ENCODE measurements at regions not wholly inside any gene's neighbourhood (a gene's known extent, or its start where the extent isn't known, plus 50 kb on each side); places are given as distances from the start of the nearest gene placed in this dataset.

GRCh38 chrX:131782646-131783045 lies 238.8 kb downstream of the OR13H1 start:
- Histone ChIP-seq H3K4me1 (ENCODE audit: insufficient read depth, low read length) (peaks cover 9% of the 10 kb centered on the region), H3K36me3 (ENCODE audit: insufficient read depth, low read length) (no peaks in the 10 kb centered on the region), H3K4me2 (ENCODE audit: insufficient read depth, low read length) (no peak overlapping the region), H3K79me2 (ENCODE audit: insufficient read depth, low read length) (no peaks in the 10 kb centered on the region), H3K27me3 (ENCODE audit: insufficient read depth, low read length) (no peaks in the 10 kb centered on the region), H3K4me3 (ENCODE audit: insufficient read depth, low read length) (no peak overlapping the region), H3K9me3 (ENCODE audit: low read depth, low read length) (no peaks in the 10 kb centered on the region), H2AFZ (ENCODE audit: low read length) (no peak overlapping the region), H3K27ac (ENCODE audit: low read depth, low read length) (no peak overlapping the region), H4K20me1 (ENCODE audit: insufficient read depth, low read length) (no peaks in the 10 kb centered on the region)
- TF ChIP-seq CTCF (IDR thresholded peaks at IDR 0.05; ENCODE audit: extremely low read depth, low read depth, low read length), result no peak
- DNase-seq (ENCODE audit: insufficient read length, low spot score, missing footprints), result no peak

GRCh38 chrX:131783555-131784308 lies 239.4 kb upstream of the STK26 start:
- H3K9me3 ChIP-seq (ENCODE audit: low read depth, low read length), result no peaks in the 10 kb centered on the region
- H4K20me1 ChIP-seq (ENCODE audit: insufficient read depth, low read length), result no peaks in the 10 kb centered on the region
- H3K27ac ChIP-seq (ENCODE audit: low read depth, low read length), result no peak overlapping the region
- no peaks in the 10 kb centered on the region for H3K36me3 ChIP-seq (ENCODE audit: insufficient read depth, low read length)
- H3K79me2 ChIP-seq (ENCODE audit: insufficient read depth, low read length), result no peaks in the 10 kb centered on the region
- H3K4me3 ChIP-seq (ENCODE audit: insufficient read depth, low read length), result peak overlapping the region; percentile 56
- H3K4me1 ChIP-seq (ENCODE audit: insufficient read depth, low read length), result peaks cover 4% of the 10 kb centered on the region
- peak; percentile 54 for TF ChIP-seq CTCF (IDR thresholded peaks at IDR 0.05; ENCODE audit: extremely low read depth, low read depth, low read length)
- no peak overlapping the region for H2AFZ ChIP-seq (ENCODE audit: low read length)
- peaks cover 3% of the 10 kb centered on the region for H3K27me3 ChIP-seq (ENCODE audit: insufficient read depth, low read length)
- H3K4me2 ChIP-seq (ENCODE audit: insufficient read depth, low read length), result peak overlapping the region; percentile 56
- peak; percentile 80 for DNase-seq (ENCODE audit: insufficient read length, low spot score, missing footprints)

DNA sequence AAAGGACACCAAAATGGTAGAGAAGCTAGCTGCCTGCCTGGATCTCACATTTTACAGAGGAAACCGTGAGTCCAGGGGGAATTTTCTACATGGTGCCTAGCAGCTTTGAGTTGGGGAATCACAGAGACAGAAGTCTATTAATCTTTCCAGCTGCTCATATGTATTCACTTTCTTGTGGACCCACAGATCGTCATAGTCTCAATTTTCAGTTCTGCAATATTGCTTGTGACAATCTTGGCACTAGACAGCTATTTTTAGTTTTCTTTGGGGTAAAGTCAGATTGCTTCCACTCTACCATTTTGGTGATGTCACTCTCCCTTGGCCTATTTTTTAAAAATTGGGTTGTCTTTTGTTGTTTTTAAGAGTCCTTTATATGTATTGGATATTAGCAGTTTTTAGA lies 233.4 kb upstream of the STK26 start:
- Histone ChIP-seq H3K36me3 (ENCODE audit: insufficient read depth, low read length) (no peaks in the 10 kb centered on the region), H3K79me2 (ENCODE audit: insufficient read depth, low read length) (no peaks in the 10 kb centered on the region), H4K20me1 (ENCODE audit: insufficient read depth, low read length) (no peaks in the 10 kb centered on the region), H2AFZ (ENCODE audit: low read length) (no peak overlapping the region), H3K9me3 (ENCODE audit: low read depth, low read length) (no peaks in the 10 kb centered on the region), H3K4me1 (ENCODE audit: insufficient read depth, low read length) (no peaks in the 10 kb centered on the region), H3K4me2 (ENCODE audit: insufficient read depth, low read length) (no peak overlapping the region), H3K27me3 (ENCODE audit: insufficient read depth, low read length) (peaks cover 4% of the 10 kb centered on the region), H3K4me3 (ENCODE audit: insufficient read depth, low read length) (no peak overlapping the region), H3K27ac (ENCODE audit: low read depth, low read length) (no peak overlapping the region)
- TF ChIP-seq CTCF (IDR thresholded peaks at IDR 0.05; ENCODE audit: extremely low read depth, low read depth, low read length), result no peak
- no peak for DNase-seq (ENCODE audit: insufficient read length, low spot score, missing footprints)

GRCh38 chrX:131791608-131792355 lies 231.3 kb upstream of the STK26 start:
- Histone ChIP-seq H3K36me3 (ENCODE audit: insufficient read depth, low read length) (no peaks in the 10 kb centered on the region), H3K4me3 (ENCODE audit: insufficient read depth, low read length) (peak overlapping the region; percentile 67), H4K20me1 (ENCODE audit: insufficient read depth, low read length) (no peaks in the 10 kb centered on the region), H3K27me3 (ENCODE audit: insufficient read depth, low read length) (peaks cover 11% of the 10 kb centered on the region), H3K4me1 (ENCODE audit: insufficient read depth, low read length) (no peaks in the 10 kb centered on the region), H3K79me2 (ENCODE audit: insufficient read depth, low read length) (no peaks in the 10 kb centered on the region), H2AFZ (ENCODE audit: low read length) (no peak overlapping the region), H3K4me2 (ENCODE audit: insufficient read depth, low read length) (peak overlapping the region; percentile 89), H3K27ac (ENCODE audit: low read depth, low read length) (no peak overlapping the region), H3K9me3 (ENCODE audit: low read depth, low read length) (no peaks in the 10 kb centered on the region)
- DNase-seq (ENCODE audit: insufficient read length, low spot score, missing footprints), result no peak
- TF ChIP-seq CTCF (IDR thresholded peaks at IDR 0.05; ENCODE audit: extremely low read depth, low read depth, low read length), result no peak

All from osteoblast (primary cell).